ENCODE measurements at regions not wholly inside any gene's neighbourhood (a gene's known extent, or its start where the extent isn't known, plus 50 kb on each side); places are given as distances from the start of the nearest gene placed in this dataset.

- TF ChIP-seq, protein P1, sequence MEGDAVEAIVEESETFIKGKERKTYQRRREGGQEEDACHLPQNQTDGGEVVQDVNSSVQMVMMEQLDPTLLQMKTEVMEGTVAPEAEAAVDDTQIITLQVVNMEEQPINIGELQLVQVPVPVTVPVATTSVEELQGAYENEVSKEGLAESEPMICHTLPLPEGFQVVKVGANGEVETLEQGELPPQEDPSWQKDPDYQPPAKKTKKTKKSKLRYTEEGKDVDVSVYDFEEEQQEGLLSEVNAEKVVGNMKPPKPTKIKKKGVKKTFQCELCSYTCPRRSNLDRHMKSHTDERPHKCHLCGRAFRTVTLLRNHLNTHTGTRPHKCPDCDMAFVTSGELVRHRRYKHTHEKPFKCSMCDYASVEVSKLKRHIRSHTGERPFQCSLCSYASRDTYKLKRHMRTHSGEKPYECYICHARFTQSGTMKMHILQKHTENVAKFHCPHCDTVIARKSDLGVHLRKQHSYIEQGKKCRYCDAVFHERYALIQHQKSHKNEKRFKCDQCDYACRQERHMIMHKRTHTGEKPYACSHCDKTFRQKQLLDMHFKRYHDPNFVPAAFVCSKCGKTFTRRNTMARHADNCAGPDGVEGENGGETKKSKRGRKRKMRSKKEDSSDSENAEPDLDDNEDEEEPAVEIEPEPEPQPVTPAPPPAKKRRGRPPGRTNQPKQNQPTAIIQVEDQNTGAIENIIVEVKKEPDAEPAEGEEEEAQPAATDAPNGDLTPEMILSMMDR (IDR thresholded peaks at IDR 0.05; ENCODE audit: poor library complexity, severe bottlenecking) = no peak
- TF ChIP-seq REST (IDR thresholded peaks at IDR 0.05; ENCODE audit: borderline replicate concordance) (no peak), EP300 (conservative IDR thresholded peaks at IDR 0.05; ENCODE audit: poor library complexity, severe bottlenecking) (no peak), POLR2AphosphoS5 (IDR thresholded peaks at IDR 0.05) (no peak), TAF1 (IDR thresholded peaks at IDR 0.05; ENCODE audit: low read depth) (no peak), RAD21 (conservative IDR thresholded peaks at IDR 0.05) (no peak), EZH2 (IDR thresholded peaks at IDR 0.05; ENCODE audit: borderline replicate concordance, insufficient read depth, low read length, poor library complexity, severe bottlenecking) (no peak)
Measured at GRCh38 chr2:134190062-134190806, 63.6 kb upstream of the MGAT5 start.
